HG03521 (cell line): ENCODE measurements at regions not wholly inside any gene's neighbourhood (a gene's known extent, or its start where the extent isn't known, plus 50 kb on each side); places are given as distances from the start of the nearest gene placed in this dataset.
"Not testable (repeated sequence)": the region's sequence is repeated elsewhere in the genome, so short reads cannot be mapped to it uniquely, and the experiment has no call there.

Experiments used
- ATAC-seq: cut with Tn5 transposase; IDR thresholded peaks from one replicate; pipeline ENCODE4 v1.9.1; 2021; ENCODE audit warnings: mild to moderate bottlenecking, moderate library complexity; ENCODE audit not compliant: unreplicated experiment

- ATAC-seq, result no peak
Measured at GRCh38 chr2:56770490-56770889, 586.7 kb downstream of the CCDC85A start.

GRCh38 chr2:56784046-56784445, 600.3 kb downstream of the CCDC85A start:
- no peak for ATAC-seq

GRCh38 chr2:56801214-56801613, 617.4 kb downstream of the CCDC85A start:
- no peak for ATAC-seq

GRCh38 chr2:56801770-56802169, 618.0 kb downstream of the CCDC85A start:
- ATAC-seq, result no peak

GRCh38 chr2:56803596-56803995, 619.8 kb downstream of the CCDC85A start:
- no peak for ATAC-seq

- ATAC-seq, result no peak
Measured at GRCh38 chr2:56806924-56807323, 623.1 kb downstream of the CCDC85A start.

- ATAC-seq, result no peak
Measured at GRCh38 chr2:56807861-56808260, 624.1 kb downstream of the CCDC85A start.

- ATAC-seq, result no peak
Measured at GRCh38 chr2:56811401-56811800, 627.6 kb downstream of the CCDC85A start.

GRCh38 chr2:56812432-56812831, 628.6 kb downstream of the CCDC85A start:
- no peak for ATAC-seq

- no peak for ATAC-seq
Measured at GRCh38 chr2:56813490-56813889, 629.7 kb downstream of the CCDC85A start.

GRCh38 chr2:56816666-56817065, 632.9 kb downstream of the CCDC85A start:
- no peak for ATAC-seq

- no peak for ATAC-seq
Measured at GRCh38 chr2:56831780-56832179, 648.0 kb downstream of the CCDC85A start.

- no peak for ATAC-seq
Measured at GRCh38 chr2:56834686-56835085, 650.9 kb downstream of the CCDC85A start.

- ATAC-seq, result not testable (repeated sequence)
Measured at GRCh38 chr2:56840009-56840408, 656.2 kb downstream of the CCDC85A start.

- no peak for ATAC-seq
Measured at GRCh38 chr2:56860991-56861390, 677.2 kb downstream of the CCDC85A start.

GRCh38 chr2:56871644-56872043, 687.9 kb downstream of the CCDC85A start:
- no peak for ATAC-seq

GRCh38 chr2:56874717-56875116, 690.9 kb downstream of the CCDC85A start:
- no peak for ATAC-seq

GRCh38 chr2:56889738-56890137, 705.9 kb downstream of the CCDC85A start:
- no peak for ATAC-seq

- no peak for ATAC-seq
Measured at GRCh38 chr2:56892382-56892781, 708.6 kb downstream of the CCDC85A start.

GRCh38 chr2:56898986-56899385, 715.2 kb downstream of the CCDC85A start:
- ATAC-seq, result no peak

- no peak for ATAC-seq
Measured at GRCh38 chr2:56912490-56912889, 728.7 kb downstream of the CCDC85A start.

GRCh38 chr2:56918790-56919189, 735.0 kb downstream of the CCDC85A start:
- no peak for ATAC-seq

GRCh38 chr2:56933976-56934375, 750.2 kb downstream of the CCDC85A start:
- no peak for ATAC-seq

- no peak for ATAC-seq
Measured at GRCh38 chr2:56934866-56935265, 751.1 kb downstream of the CCDC85A start.
